Tibial artery (tissue), 4 donors: ENCODE measurements at regions not wholly inside any gene's neighbourhood (a gene's known extent, or its start where the extent isn't known, plus 50 kb on each side); places are given as distances from the start of the nearest gene placed in this dataset.

Experiments
- DNase-seq, 2 donors: peaks; one replicate each; pipeline ENCODE4 v3.0.0-alpha.2; 2019
- H3K27ac ChIP-seq, 2 donors: fragments of 200-600 bp; sonication (generic) in 1 of 2; 1 replicate in 1 of 2; 2 replicates in 1 of 2; pipeline ENCODE4 v1.5.1; 2018 to 2019; ENCODE audit warnings: mild to moderate bottlenecking in 1 of 2
- H3K27me3 ChIP-seq, 2 donors: fragments of 200-600 bp; sonication (generic) in 1 of 2; one replicate each; pipeline versions ENCODE4 v1.5.1 to v1.6.0; 2016 to 2019
- H3K36me3 ChIP-seq, 3 donors: fragments of 200-600 bp; sonication (generic) in 2 of 3; one replicate each; pipeline ENCODE4 v1.5.1; 2016 to 2019; ENCODE audit warnings: mild to moderate bottlenecking in 2 of 3
- H3K4me1 ChIP-seq, 4 donors: fragments of 200-600 bp; sonication (generic) in 2 of 4; 1 replicate in 3 of 4; 2 replicates in 1 of 4; pipeline ENCODE4 v1.5.1; 2016 to 2019
- H3K4me3 ChIP-seq, 2 donors: fragments of 200-600 bp; sonication (generic) in 1 of 2; 1 replicate in 1 of 2; 2 replicates in 1 of 2; pipeline ENCODE4 v1.5.1; 2018 to 2019; ENCODE audit warnings: mild to moderate bottlenecking in 2 of 2
- H3K9me3 ChIP-seq, 3 donors: fragments of 200-600 bp; sonication (generic) in 1 of 3; one replicate each; pipeline ENCODE4 v1.5.1; 2016 to 2019
- CTCF ChIP-seq, 2 experiments: fragments of 200-600 bp in 1 of 2; fragments of 450-650 bp in 1 of 2; IDR thresholded peaks; one replicate each; pipeline ENCODE4 v1.5.1; 2017 to 2019; ENCODE audit warnings: antibody characterized with exemption in 2 of 2, mild to moderate bottlenecking in 1 of 2, moderate library complexity in 1 of 2
- intact Hi-C: fragments of 100-400 bp; cut with DNase I; formaldehyde crosslinking; loops from one replicate; pipeline ENCODE4 v1.15.0; 2023; ENCODE audit warnings: low total_unique reads

GRCh38 chr5:100182402-100182801 lies 352.8 kb upstream of the FAM174A start:
- DNase-seq, result no peak
- H3K27ac ChIP-seq, result no peak overlapping the region
- no peaks in the 10 kb centered on the region for H3K36me3 ChIP-seq
- no peak overlapping the region for H3K4me3 ChIP-seq
- no peaks in the 10 kb centered on the region for H3K9me3 ChIP-seq
- H3K27me3 ChIP-seq, result no peaks in the 10 kb centered on the region
- intact Hi-C loops, result no loop called here
- no peaks in the 10 kb centered on the region for H3K4me1 ChIP-seq
- TF ChIP-seq CTCF (IDR thresholded peaks at IDR 0.05), result no peak

- Histone ChIP-seq H3K4me3 (no peak overlapping the region), H3K36me3 (no peaks in the 10 kb centered on the region), H3K27me3 (no peaks in the 10 kb centered on the region), H3K9me3 (no peaks in the 10 kb centered on the region), H3K27ac (no peak overlapping the region), H3K4me1 (no peaks in the 10 kb centered on the region)
- intact Hi-C loops, result no loop called here
- DNase-seq, result no peak
- no peak for TF ChIP-seq CTCF (IDR thresholded peaks at IDR 0.05)
Observed at GRCh38 chr5:100175346-100175745, 359.8 kb upstream of the FAM174A start.

GRCh38 chr5:100165309-100165708 lies 369.9 kb upstream of the FAM174A start:
- intact Hi-C loops, result no loop called here
- H3K9me3 ChIP-seq, result no peaks in the 10 kb centered on the region
- no peak for TF ChIP-seq CTCF (IDR thresholded peaks at IDR 0.05)
- no peak for DNase-seq
- H3K27ac ChIP-seq, result no peak overlapping the region
- no peaks in the 10 kb centered on the region for H3K27me3 ChIP-seq
- H3K4me1 ChIP-seq, result no peaks in the 10 kb centered on the region
- no peak overlapping the region for H3K4me3 ChIP-seq
- H3K36me3 ChIP-seq, result no peaks in the 10 kb centered on the region

GRCh38 chr5:100161868-100162267 lies 373.3 kb upstream of the FAM174A start:
- H3K4me1 ChIP-seq, result no peaks in the 10 kb centered on the region
- no peak overlapping the region for H3K27ac ChIP-seq
- no peak for TF ChIP-seq CTCF (IDR thresholded peaks at IDR 0.05)
- DNase-seq, result no peak
- H3K36me3 ChIP-seq, result no peaks in the 10 kb centered on the region
- no peak overlapping the region for H3K4me3 ChIP-seq
- H3K27me3 ChIP-seq, result no peaks in the 10 kb centered on the region
- intact Hi-C loops, result no loop called here
- no peaks in the 10 kb centered on the region for H3K9me3 ChIP-seq

GRCh38 chr5:100157066-100157465 lies 378.1 kb upstream of the FAM174A start:
- TF ChIP-seq CTCF (IDR thresholded peaks at IDR 0.05), result no peak
- no peaks in the 10 kb centered on the region for H3K36me3 ChIP-seq

GRCh38 chr5:100148239-100148638 lies 386.9 kb upstream of the FAM174A start:
- no peaks in the 10 kb centered on the region for H3K9me3 ChIP-seq
- H3K27ac ChIP-seq, result no peak overlapping the region
- intact Hi-C loops, result no loop called here
- H3K4me3 ChIP-seq, result no peak overlapping the region
- no peaks in the 10 kb centered on the region for H3K36me3 ChIP-seq
- H3K27me3 ChIP-seq, result no peaks in the 10 kb centered on the region
- no peak for TF ChIP-seq CTCF (IDR thresholded peaks at IDR 0.05)
- no peaks in the 10 kb centered on the region for H3K4me1 ChIP-seq
- no peak for DNase-seq

More at GRCh38 chr5:100157066-100157465, 378.1 kb upstream of the FAM174A start:
- Histone ChIP-seq H3K27ac (no peak overlapping the region), H3K9me3 (no peaks in the 10 kb centered on the region), H3K4me1 (no peaks in the 10 kb centered on the region), H3K27me3 (no peaks in the 10 kb centered on the region), H3K4me3 (no peak overlapping the region)
- intact Hi-C loops, result no loop called here
- no peak for DNase-seq
